ENCODE measurements at regions not wholly inside any gene's neighbourhood (a gene's known extent, or its start where the extent isn't known, plus 50 kb on each side); places are given as distances from the start of the nearest gene placed in this dataset.

- TF ChIP-seq, protein P1, sequence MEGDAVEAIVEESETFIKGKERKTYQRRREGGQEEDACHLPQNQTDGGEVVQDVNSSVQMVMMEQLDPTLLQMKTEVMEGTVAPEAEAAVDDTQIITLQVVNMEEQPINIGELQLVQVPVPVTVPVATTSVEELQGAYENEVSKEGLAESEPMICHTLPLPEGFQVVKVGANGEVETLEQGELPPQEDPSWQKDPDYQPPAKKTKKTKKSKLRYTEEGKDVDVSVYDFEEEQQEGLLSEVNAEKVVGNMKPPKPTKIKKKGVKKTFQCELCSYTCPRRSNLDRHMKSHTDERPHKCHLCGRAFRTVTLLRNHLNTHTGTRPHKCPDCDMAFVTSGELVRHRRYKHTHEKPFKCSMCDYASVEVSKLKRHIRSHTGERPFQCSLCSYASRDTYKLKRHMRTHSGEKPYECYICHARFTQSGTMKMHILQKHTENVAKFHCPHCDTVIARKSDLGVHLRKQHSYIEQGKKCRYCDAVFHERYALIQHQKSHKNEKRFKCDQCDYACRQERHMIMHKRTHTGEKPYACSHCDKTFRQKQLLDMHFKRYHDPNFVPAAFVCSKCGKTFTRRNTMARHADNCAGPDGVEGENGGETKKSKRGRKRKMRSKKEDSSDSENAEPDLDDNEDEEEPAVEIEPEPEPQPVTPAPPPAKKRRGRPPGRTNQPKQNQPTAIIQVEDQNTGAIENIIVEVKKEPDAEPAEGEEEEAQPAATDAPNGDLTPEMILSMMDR (conservative IDR thresholded peaks at IDR 0.05; ENCODE audit: low read depth, low read length): no peak
- no peak for TF ChIP-seq EZH2 (IDR thresholded peaks at IDR 0.05; ENCODE audit: borderline replicate concordance, low read depth, low read length, poor library complexity, severe bottlenecking)
Observed at GRCh38 chr14:30427401-30427800, 131.6 kb upstream of the G2E3 start.
